Suprapubic skin (tissue), 4 donors: ENCODE measurements at regions not wholly inside any gene's neighbourhood (a gene's known extent, or its start where the extent isn't known, plus 50 kb on each side); places are given as distances from the start of the nearest gene placed in this dataset.

Experiments
- CTCF ChIP-seq, 2 donors: fragments of 200-600 bp in 1 of 2; fragments of 450-650 bp in 1 of 2; sonication (generic) in 1 of 2; IDR thresholded peaks; one replicate each; pipeline ENCODE4 v1.5.1; 2016 to 2019; ENCODE audit warnings: antibody characterized with exemption in 2 of 2, mild to moderate bottlenecking in 1 of 2, moderate library complexity in 1 of 2
- EP300 ChIP-seq: sonication (generic); formaldehyde crosslinking; IDR thresholded peaks from one replicate; pipeline ENCODE4 v1.6.1; 2017; ENCODE audit warnings: antibody characterized with exemption
- POLR2A ChIP-seq, 2 donors: fragments of 450-650 bp; IDR thresholded peaks; one replicate each; pipeline ENCODE4 v1.6.1; 2017; ENCODE audit warnings: antibody characterized with exemption in 2 of 2, mild to moderate bottlenecking in 2 of 2, moderate library complexity in 2 of 2
- POLR2AphosphoS5 ChIP-seq, 3 donors: sonication (generic); formaldehyde crosslinking; IDR thresholded peaks; one replicate each; pipeline ENCODE4 v1.6.1; 2017; ENCODE audit warnings: antibody characterized with exemption in 3 of 3

DNA sequence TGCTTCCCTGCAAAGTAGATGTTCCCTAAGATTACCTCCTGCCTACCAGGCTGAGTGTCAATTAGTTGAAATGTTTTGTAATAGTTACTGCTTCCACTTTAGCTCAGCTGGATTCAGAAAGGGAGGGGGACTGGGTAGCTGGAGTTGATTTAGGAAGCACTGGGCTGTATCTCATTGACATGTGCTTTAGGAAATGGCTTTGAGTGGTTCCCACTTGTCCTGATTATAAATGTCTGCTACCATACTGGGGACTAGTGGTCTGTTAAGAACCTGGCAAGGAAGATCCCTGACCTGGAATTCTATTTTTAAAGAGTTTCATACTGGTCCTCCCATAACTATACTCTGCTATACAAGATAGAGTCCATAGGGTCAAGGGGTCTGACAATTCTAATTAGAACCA lies 363.9 kb upstream of the PPP1R2C start:
- no peak for TF ChIP-seq CTCF (IDR thresholded peaks at IDR 0.05)
- no peak for TF ChIP-seq POLR2A (IDR thresholded peaks at IDR 0.05)
- TF ChIP-seq EP300, result no peak
- TF ChIP-seq POLR2AphosphoS5 (IDR thresholded peaks at IDR 0.05), result no peak
